G401 (cell line): ENCODE measurements at regions not wholly inside any gene's neighbourhood (a gene's known extent, or its start where the extent isn't known, plus 50 kb on each side); places are given as distances from the start of the nearest gene placed in this dataset.

ENCODE experiments used
- DNase-seq: peaks from one replicate; pipeline ENCODE4 v3.0.0-alpha.2; 2015; ENCODE audit warnings: low spot score
- in situ Hi-C: cut with HindIII; loops from 2 replicates; pipeline ENCODE4 v1.10.0; 2016; ENCODE audit warnings: low sequenced_read_pairs, mixed read lengths

GRCh38 chr5:44663991-44664710 lies 144.6 kb upstream of the MRPS30 start:
- in situ Hi-C loops, result no loop called here
- no peak for DNase-seq

- no peak for DNase-seq
- in situ Hi-C loops, result no loop called here
Measured at GRCh38 chr5:44661851-44662250, 146.9 kb upstream of the MRPS30 start.

GRCh38 chr5:44660251-44660650 lies 148.5 kb upstream of the MRPS30 start:
- in situ Hi-C loops, result no loop called here
- DNase-seq, result no peak

GRCh38 chr5:44659334-44659733 lies 149.4 kb upstream of the MRPS30 start:
- DNase-seq, result no peak
- in situ Hi-C loops, result no loop called here

- in situ Hi-C loops, result no loop called here
- no peak for DNase-seq
Measured at GRCh38 chr5:44652674-44653073, 156.1 kb upstream of the MRPS30 start.

GRCh38 chr5:44646016-44646415 lies 162.7 kb upstream of the MRPS30 start:
- in situ Hi-C loops, result no loop called here
- peak; percentile 77 for DNase-seq

GRCh38 chr5:44645502-44645901 lies 163.2 kb upstream of the MRPS30 start:
- no peak for DNase-seq
- in situ Hi-C loops, result no loop called here

- no peak for DNase-seq
- in situ Hi-C loops, result no loop called here
Measured at GRCh38 chr5:44644628-44645027, 164.1 kb upstream of the MRPS30 start.

GRCh38 chr5:44641820-44642219 lies 166.9 kb upstream of the MRPS30 start:
- in situ Hi-C loops, result no loop called here
- DNase-seq, result no peak

- in situ Hi-C loops, result no loop called here
- no peak for DNase-seq
Measured at GRCh38 chr5:44640945-44641456, 167.7 kb upstream of the MRPS30 start.

GRCh38 chr5:44637916-44638869 lies 170.6 kb upstream of the MRPS30 start:
- no peak for DNase-seq
- in situ Hi-C loops, result no loop called here

GRCh38 chr5:44632344-44632743 lies 176.4 kb upstream of the MRPS30 start:
- DNase-seq, result no peak
- in situ Hi-C loops, result no loop called here

- in situ Hi-C loops, result no loop called here
- no peak for DNase-seq
Measured at GRCh38 chr5:44626846-44627245, 181.9 kb upstream of the MRPS30 start.

GRCh38 chr5:44622331-44622730 lies 186.4 kb upstream of the MRPS30 start:
- in situ Hi-C loops, result no loop called here
- DNase-seq, result no peak

- DNase-seq, result no peak
- in situ Hi-C loops, result no loop called here
Measured at GRCh38 chr5:44619875-44620610, 188.7 kb upstream of the MRPS30 start.

GRCh38 chr5:44614845-44615244 lies 193.9 kb upstream of the MRPS30 start:
- in situ Hi-C loops, result no loop called here
- no peak for DNase-seq

- no peak for DNase-seq
- in situ Hi-C loops, result no loop called here
Measured at GRCh38 chr5:44613936-44614335, 194.8 kb upstream of the MRPS30 start.

GRCh38 chr5:44605926-44606325 lies 202.8 kb upstream of the MRPS30 start:
- DNase-seq, result no peak
- in situ Hi-C loops, result no loop called here

GRCh38 chr5:44603496-44604272 lies 205.1 kb upstream of the MRPS30 start:
- DNase-seq, result no peak
- in situ Hi-C loops, result no loop called here
